ENCODE measurements at regions not wholly inside any gene's neighbourhood (a gene's known extent, or its start where the extent isn't known, plus 50 kb on each side); places are given as distances from the start of the nearest gene placed in this dataset.
A peak's percentile ranks its signal among the peaks of the same experiment; 100 is the strongest.
"Not testable (repeated sequence)": the region's sequence is repeated elsewhere in the genome, so short reads cannot be mapped to it uniquely, and the experiment has no call there.

DNA sequence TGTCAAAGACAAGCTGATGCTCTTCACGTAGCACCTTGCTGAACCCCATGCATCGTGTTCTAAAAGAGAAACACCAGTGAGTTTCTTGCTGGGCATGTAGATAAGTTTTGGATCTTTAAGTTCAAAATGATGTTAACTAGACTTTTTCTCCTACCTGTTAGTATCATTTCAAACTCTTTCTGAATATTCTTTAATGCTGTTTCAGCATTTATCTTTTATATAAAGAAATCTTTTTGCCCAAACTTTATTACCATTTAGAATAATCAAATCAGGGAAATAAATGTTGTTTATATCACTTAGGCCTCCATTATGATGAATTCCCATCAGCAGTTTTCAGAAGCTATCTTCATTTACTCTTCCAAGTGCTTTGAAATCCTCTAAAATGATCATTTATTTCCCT is 542.8 kb downstream of the CDH10 start:
- no peak for DNase-seq
- intact Hi-C loops (cut with DNase I), result loop anchor here (10.0 kb wide), 1 partner anchor 287 kb away; no protein-coding TSS in a partner anchor

DNA sequence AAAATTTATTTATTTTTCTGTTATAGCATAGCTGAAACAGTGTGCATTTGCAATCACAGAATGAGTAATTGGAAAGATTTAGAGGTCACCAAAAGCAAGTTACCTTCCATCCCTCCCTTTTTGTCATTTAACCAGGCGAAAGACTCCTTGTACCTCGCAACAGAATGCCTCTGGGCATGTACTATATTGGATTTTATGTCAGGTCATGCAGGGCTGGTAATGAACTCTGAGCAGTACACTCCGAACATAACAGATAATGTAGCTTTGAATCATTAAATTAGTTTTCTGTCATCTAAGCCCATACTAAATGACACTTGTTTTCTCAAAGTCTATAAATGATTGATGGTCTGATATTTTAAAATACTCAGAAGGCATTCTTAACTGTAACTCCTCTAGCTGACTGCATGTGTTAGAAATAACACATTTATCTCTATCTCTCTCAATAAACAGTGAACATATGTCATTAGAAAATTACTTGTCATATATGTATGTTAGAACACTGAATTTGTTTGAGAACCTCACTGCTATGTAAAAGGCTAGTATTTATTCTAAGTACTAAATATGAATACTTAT is 541.2 kb downstream of the CDH10 start:
- intact Hi-C loops (cut with DNase I), result loop anchor here (10.0 kb wide), 1 partner anchor 289 kb away; no protein-coding TSS in a partner anchor
- no peak for DNase-seq

GRCh38 chr5:24110004-24110615 is 534.7 kb downstream of the CDH10 start:
- no peak for DNase-seq
- intact Hi-C loops (cut with DNase I), result loop anchor here (5.0 kb wide), 1 partner anchor 103 kb away; no protein-coding TSS in a partner anchor

GRCh38 chr5:24112420-24112819 is 532.4 kb downstream of the CDH10 start:
- intact Hi-C loops (cut with DNase I), result loop anchor here (5.0 kb wide), 1 partner anchor 105 kb away; no protein-coding TSS in a partner anchor
- no peak for DNase-seq

- DNase-seq, result no peak
- intact Hi-C loops (cut with DNase I), result no loop called here
Measured at GRCh38 chr5:24118351-24118750, 526.4 kb downstream of the CDH10 start.

GRCh38 chr5:24135536-24135935 is 509.2 kb downstream of the CDH10 start:
- intact Hi-C loops (cut with DNase I), result no loop called here
- DNase-seq, result no peak

DNA sequence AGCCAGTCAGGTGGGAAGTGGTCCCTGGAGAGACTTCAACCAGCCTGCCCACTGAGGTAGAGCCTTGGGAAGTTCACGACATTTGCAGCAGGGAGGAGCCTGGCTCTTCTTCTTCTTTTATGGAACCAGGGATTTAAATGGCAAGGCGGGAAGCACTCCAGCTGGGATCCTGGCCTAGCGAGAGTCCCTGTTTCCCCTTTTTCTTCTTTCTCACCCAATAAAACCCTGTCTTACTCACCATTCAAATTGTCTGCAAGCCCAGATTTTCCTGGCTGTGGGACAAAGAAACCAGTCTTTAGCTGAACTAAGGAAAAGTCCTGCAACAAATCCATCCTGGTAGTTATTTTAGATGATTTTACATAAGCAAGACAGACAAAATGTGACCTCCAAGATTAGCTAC is 503.7 kb downstream of the CDH10 start:
- DNase-seq, result peak in 9 of 10 donors; percentile 16 to 84 (median 36)
- intact Hi-C loops (cut with DNase I), result no loop called here

- intact Hi-C loops (cut with DNase I), result no loop called here
Measured at GRCh38 chr5:24142341-24142740, 502.4 kb downstream of the CDH10 start.

DNA sequence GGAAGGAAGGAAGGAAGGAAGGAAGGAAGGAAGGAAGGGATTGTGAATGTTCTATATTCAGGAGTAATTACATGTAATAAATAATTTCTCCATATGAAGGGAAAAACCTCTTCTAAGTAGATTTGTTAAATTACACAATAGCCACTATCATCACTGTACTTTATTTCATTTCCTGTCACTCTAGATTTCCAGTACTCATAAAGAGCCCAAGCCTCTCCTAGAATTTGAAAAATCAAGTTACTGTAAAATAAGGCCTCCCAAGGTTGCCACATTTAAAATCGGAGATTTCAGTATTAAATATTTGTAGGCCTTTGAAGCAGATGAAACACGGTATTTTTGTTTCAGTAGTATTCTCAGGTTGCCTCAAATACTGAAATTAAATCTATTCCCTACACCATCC is 499.0 kb downstream of the CDH10 start:
- intact Hi-C loops (cut with DNase I), result no loop called here

More at GRCh38 chr5:24142341-24142740, 502.4 kb downstream of the CDH10 start:
- DNase-seq, result no peak

GRCh38 chr5:24161559-24161958 is 483.2 kb downstream of the CDH10 start:
- DNase-seq, result no peak
- intact Hi-C loops (cut with DNase I), result no loop called here

More for the DNA sequence above, 499.0 kb downstream of the CDH10 start:
- no peak for DNase-seq

- intact Hi-C loops (cut with DNase I), result no loop called here
- no peak for DNase-seq
Measured at GRCh38 chr5:24162343-24162742, 482.4 kb downstream of the CDH10 start.

- no peak for DNase-seq
- intact Hi-C loops (cut with DNase I), result no loop called here
Measured at GRCh38 chr5:24163091-24163490, 481.7 kb downstream of the CDH10 start.

- intact Hi-C loops (cut with DNase I), result no loop called here
- DNase-seq, result no peak
Measured at GRCh38 chr5:24167806-24168205, 477.0 kb downstream of the CDH10 start.

- DNase-seq, result no peak
- intact Hi-C loops (cut with DNase I), result no loop called here
Measured at GRCh38 chr5:24170026-24170425, 474.8 kb downstream of the CDH10 start.

DNA sequence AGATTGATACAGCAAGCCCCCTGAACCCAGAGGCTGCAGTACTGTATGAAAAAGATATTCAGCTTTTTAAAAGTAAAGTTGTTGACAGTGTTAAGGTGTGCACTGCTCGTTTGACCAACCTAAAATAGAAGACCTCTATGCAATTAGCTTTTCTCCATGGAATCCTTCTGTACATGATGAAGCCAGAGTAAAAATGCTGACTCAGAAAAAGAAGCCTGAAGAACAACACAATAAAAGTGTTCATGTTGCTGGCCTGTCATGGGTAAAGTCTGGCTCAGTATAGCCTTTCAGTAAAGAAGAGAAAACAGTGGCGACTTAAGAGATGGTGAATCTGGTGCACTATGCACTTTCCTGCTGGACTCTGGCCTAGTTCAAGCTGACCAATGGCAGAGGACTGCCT is 473.8 kb downstream of the CDH10 start:
- intact Hi-C loops (cut with DNase I); DNase-seq: not testable (repeated sequence)

- DNase-seq, result peak in 6 of 10 donors; percentile 15 to 80 (median 52)
- intact Hi-C loops (cut with DNase I), result no loop called here
Measured at GRCh38 chr5:24177821-24178220, 467.0 kb downstream of the CDH10 start.

DNA sequence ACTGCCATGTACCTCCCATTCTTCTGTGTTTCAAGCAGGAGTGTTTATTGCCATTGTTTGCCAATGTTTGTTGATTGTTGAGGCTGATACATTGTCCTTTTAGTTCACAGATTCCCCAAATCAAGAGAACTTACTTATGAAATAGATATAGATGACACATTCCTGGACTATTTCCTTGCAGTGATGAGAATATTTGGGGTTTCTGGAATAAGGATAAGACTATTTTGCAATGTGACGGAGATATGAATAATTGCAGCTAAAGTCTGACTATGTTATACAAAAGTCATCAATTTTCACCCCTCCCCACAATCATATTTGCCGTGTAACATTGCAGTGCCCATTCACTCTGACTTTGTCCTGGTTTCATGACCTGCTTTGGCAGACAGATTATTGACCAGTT is 460.8 kb downstream of the CDH10 start:
- DNase-seq, result no peak
- intact Hi-C loops (cut with DNase I), result no loop called here

- intact Hi-C loops (cut with DNase I), result no loop called here
- DNase-seq, result no peak
Measured at GRCh38 chr5:24188216-24188925, 456.4 kb downstream of the CDH10 start.

- no peak for DNase-seq
- intact Hi-C loops (cut with DNase I), result no loop called here
Measured at GRCh38 chr5:24196789-24197188, 448.0 kb downstream of the CDH10 start.

DNA sequence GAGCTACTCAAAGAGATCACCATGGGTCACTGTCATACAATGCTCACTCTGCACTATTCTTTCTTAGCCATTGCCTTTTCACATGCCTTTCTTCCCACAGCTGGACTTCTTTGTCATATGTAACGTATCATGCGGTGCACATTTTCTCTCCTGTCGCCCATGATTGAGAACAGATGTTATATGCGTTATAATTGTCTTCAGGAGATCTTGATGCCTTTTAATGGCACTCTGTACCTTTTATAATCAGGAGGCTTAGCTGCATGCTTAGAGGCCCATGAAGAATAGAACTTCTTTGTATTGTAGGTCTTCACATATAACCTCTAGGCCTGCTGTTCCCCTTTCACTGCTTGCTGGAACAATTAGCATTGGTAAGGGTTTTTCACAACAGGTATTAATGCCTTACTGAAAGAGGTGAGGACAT is 436.1 kb downstream of the CDH10 start:
- no peak for DNase-seq

DNA sequence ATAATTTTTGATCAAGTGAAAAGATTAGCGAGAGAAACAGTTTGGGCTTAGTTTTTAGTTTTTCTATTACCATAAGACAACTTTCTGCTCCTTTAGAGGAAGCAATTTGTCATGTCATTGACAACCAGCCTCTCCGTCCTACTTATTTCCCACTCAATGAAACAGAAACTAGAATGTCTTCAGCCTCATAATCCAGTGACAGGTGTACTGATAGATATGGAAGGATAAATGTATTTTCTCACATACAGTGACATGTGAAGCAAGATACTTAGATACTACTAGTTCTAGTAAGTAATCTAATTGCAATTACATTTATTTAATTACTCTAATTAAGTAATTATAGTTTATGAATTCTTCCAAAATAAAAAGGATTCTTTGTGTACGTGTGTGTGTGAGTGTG is 429.7 kb downstream of the CDH10 start:
- no peak for DNase-seq
- intact Hi-C loops (cut with DNase I), result no loop called here

More for the DNA sequence above, 436.1 kb downstream of the CDH10 start:
- intact Hi-C loops (cut with DNase I), result no loop called here

GRCh38 chr5:24222876-24223275 is 421.9 kb downstream of the CDH10 start:
- no peak for DNase-seq
- intact Hi-C loops (cut with DNase I), result no loop called here

All from posterior cingulate gyrus (tissue), 11 donors.